Activated CD4-positive, alpha-beta T cell treated with anti-CD3 and anti-CD28 coated beads, Interleukin-2, Interleukin-6, amounts not matched to agents 100 ng/mL and 50 ng/mL, durations not matched to agents 16 hours and 8 hours (primary cell): ENCODE measurements at regions not wholly inside any gene's neighbourhood (a gene's known extent, or its start where the extent isn't known, plus 50 kb on each side); places are given as distances from the start of the nearest gene placed in this dataset.

Experiments used
- DNase-seq: peaks from one replicate; pipeline ENCODE4 v3.0.0-alpha.2; 2020

- DNase-seq, result no peak
Measured at GRCh38 chr4:129422277-129422676, 326.3 kb downstream of the C4orf33 start.

GRCh38 chr4:129428454-129428853, 332.5 kb downstream of the C4orf33 start:
- no peak for DNase-seq

GRCh38 chr4:129429581-129430320, 333.8 kb downstream of the C4orf33 start:
- no peak for DNase-seq

- no peak for DNase-seq
Measured at GRCh38 chr4:129437347-129437746, 341.4 kb downstream of the C4orf33 start.

GRCh38 chr4:129438456-129438981, 342.6 kb downstream of the C4orf33 start:
- DNase-seq, result no peak

- no peak for DNase-seq
Measured at GRCh38 chr4:129446074-129446473, 350.1 kb downstream of the C4orf33 start.

GRCh38 chr4:129453524-129454200, 357.7 kb downstream of the C4orf33 start:
- DNase-seq, result no peak

GRCh38 chr4:129455482-129455881, 359.5 kb downstream of the C4orf33 start:
- DNase-seq, result no peak

- no peak for DNase-seq
Measured at GRCh38 chr4:129468624-129469023, 372.7 kb downstream of the C4orf33 start.

GRCh38 chr4:129474698-129475097, 378.7 kb downstream of the C4orf33 start:
- no peak for DNase-seq

- no peak for DNase-seq
Measured at GRCh38 chr4:129481107-129481506, 385.2 kb downstream of the C4orf33 start.

- DNase-seq, result no peak
Measured at GRCh38 chr4:129488427-129488826, 392.5 kb downstream of the C4orf33 start.

- DNase-seq, result no peak
Measured at GRCh38 chr4:129490516-129490915, 394.6 kb downstream of the C4orf33 start.

- no peak for DNase-seq
Measured at GRCh38 chr4:129498626-129499025, 402.7 kb downstream of the C4orf33 start.

GRCh38 chr4:129514852-129515251, 418.9 kb downstream of the C4orf33 start:
- DNase-seq, result no peak

- DNase-seq, result no peak
Measured at GRCh38 chr4:129515356-129515755, 419.4 kb downstream of the C4orf33 start.

- DNase-seq, result no peak
Measured at GRCh38 chr4:129526812-129527211, 430.9 kb downstream of the C4orf33 start.

GRCh38 chr4:129531253-129531652, 435.3 kb downstream of the C4orf33 start:
- DNase-seq, result no peak

- no peak for DNase-seq
Measured at GRCh38 chr4:129532573-129532972, 436.6 kb downstream of the C4orf33 start.

GRCh38 chr4:129543299-129543698, 447.3 kb downstream of the C4orf33 start:
- DNase-seq, result no peak

- DNase-seq, result no peak
Measured at GRCh38 chr4:129545599-129546278, 449.8 kb downstream of the C4orf33 start.

GRCh38 chr4:129546531-129546930, 450.6 kb downstream of the C4orf33 start:
- DNase-seq, result no peak

- no peak for DNase-seq
Measured at GRCh38 chr4:129550281-129550785, 454.4 kb downstream of the C4orf33 start.

GRCh38 chr4:129561280-129561679, 465.3 kb downstream of the C4orf33 start:
- no peak for DNase-seq
